ENCODE measurements at regions not wholly inside any gene's neighbourhood (a gene's known extent, or its start where the extent isn't known, plus 50 kb on each side); places are given as distances from the start of the nearest gene placed in this dataset.

DNA sequence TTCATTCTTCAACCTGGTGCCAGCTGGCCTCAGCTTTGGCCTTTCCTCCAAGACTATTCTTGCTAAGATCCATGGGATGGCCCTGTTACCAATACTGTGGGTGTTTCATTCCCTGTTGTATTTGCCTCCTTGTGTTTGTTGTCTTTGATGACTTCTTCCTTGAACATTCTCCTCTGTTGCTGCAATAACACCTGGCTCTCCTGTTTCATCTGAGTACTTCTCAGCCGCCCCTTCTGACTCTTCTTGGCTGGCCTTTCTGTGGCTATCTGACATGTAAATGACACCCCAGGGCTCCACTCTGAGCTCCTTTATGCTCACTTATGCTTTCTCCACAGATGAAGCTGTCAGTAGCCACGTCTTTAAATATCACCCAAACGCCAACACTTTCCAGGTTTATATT lies 302.7 kb upstream of the CHRNA7 start (continued):
- TF ChIP-seq SUZ12 (IDR thresholded peaks at IDR 0.05; ENCODE audit: unreplicated experiment), result no peak
- no peak for TF ChIP-seq NBN (IDR thresholded peaks at IDR 0.05)

DNA sequence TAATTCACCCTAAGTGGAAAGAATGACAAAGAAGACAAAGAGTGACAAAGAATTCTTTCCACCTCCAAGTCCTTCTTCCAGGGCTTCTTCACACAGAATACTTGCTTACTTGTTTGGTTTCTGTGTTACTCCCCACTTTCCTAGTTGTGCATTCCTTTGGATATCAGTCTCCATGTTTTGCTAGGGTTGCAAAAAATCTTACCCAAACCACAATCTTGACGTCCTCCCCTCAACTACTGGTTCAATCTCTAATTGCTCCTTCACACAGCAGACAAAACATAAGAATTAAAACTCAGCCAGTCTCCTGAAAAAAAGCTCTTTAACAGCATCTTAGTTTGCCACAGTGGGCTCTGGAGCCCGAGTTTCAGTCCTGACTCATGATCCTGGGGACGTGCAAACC lies 297.6 kb upstream of the CHRNA7 start:
- H3K4me2 ChIP-seq (ENCODE audit: control insufficient read depth, insufficient read depth), result no peak overlapping the region
- in situ Hi-C loops (cut with MboI), result no loop called here
- ChIA-PET SMC1A (ENCODE audit: uncharacterized antibody, unreplicated experiment) (no interaction called here), CTCF (no interaction called here), RAD21 (ENCODE audit: unreplicated experiment) (no interaction called here), POLR2A (no interaction called here)
- H3K9me3 ChIP-seq (replicated peaks; ENCODE audit: control insufficient read depth, insufficient read depth, low read length), result no peaks in the 10 kb centered on the region
- intact Hi-C loops (cut with micrococcal nuclease; ENCODE audit: unreplicated experiment), result no loop called here
- H3K4me3 ChIP-seq, result no peak overlapping the region
- H3K9ac ChIP-seq (ENCODE audit: control insufficient read depth, insufficient read depth, low read length), result no peak overlapping the region
- no peak for ATAC-seq
- H4K20me1 ChIP-seq (ENCODE audit: control insufficient read depth, insufficient read depth), result no peaks in the 10 kb centered on the region
- H3K27ac ChIP-seq (ENCODE audit: control insufficient read depth, insufficient read depth), result no peak overlapping the region
- no TSS peak for BruUV-seq (replicated peaks)
- H3K79me2 ChIP-seq (ENCODE audit: control insufficient read depth, insufficient read depth, low read length), result no peaks in the 10 kb centered on the region
- H2AFZ ChIP-seq (ENCODE audit: control insufficient read depth, low read depth, low read length), result no peak overlapping the region
- no peak for TF ChIP-seq BHLHE40 (IDR thresholded peaks at IDR 0.05; ENCODE audit: borderline replicate concordance in 1 of 2, low read depth in 2 of 2, low read length in 1 of 2)
- no peak for TF ChIP-seq BCL11A (IDR thresholded peaks at IDR 0.05; ENCODE audit: low read depth, low read length)
- TF ChIP-seq ZNF24 (IDR thresholded peaks at IDR 0.05), result no peak
- TF ChIP-seq TARDBP (IDR thresholded peaks at IDR 0.05; ENCODE audit: borderline replicate concordance), result no peak
- no peak for TF ChIP-seq EP300 (IDR thresholded peaks at IDR 0.05; ENCODE audit: borderline replicate concordance in 1 of 2, control insufficient read depth in 1 of 2, low read depth in 2 of 2, low read length in 2 of 2)
- TF ChIP-seq TCF7 (IDR thresholded peaks at IDR 0.05; ENCODE audit: borderline replicate concordance), result no peak
- TF ChIP-seq NBN (IDR thresholded peaks at IDR 0.05), result no peak
- TF ChIP-seq STAT3 (IDR thresholded peaks at IDR 0.05; ENCODE audit: low read depth, low read length), result no peak
- no peak for TF ChIP-seq CBX5 (IDR thresholded peaks at IDR 0.05; ENCODE audit: low read depth)
- WGBS (ENCODE audit: insufficient coverage, insufficient replicate concordance, low lambda C conversion rate, missing lambda C conversion rate), result 2% methylated on average over 3 of the region's 3 CpGs
- no peak for FAIRE-seq
- H3K27me3 ChIP-seq (replicated peaks in 1 of 2; ENCODE audit: control insufficient read depth in 2 of 2, insufficient read depth in 2 of 2, low read length in 1 of 2), result no peaks in the 10 kb centered on the region; a peak in 1 of 4 replicates
- no peak for DNase-seq (ENCODE audit: low read depth, low spot score)
- H3K36me3 ChIP-seq (ENCODE audit: control insufficient read depth in 2 of 2, insufficient read depth in 2 of 2, low read length in 1 of 2), result no peaks in the 10 kb centered on the region
- H3K4me1 ChIP-seq (ENCODE audit: control insufficient read depth, insufficient read depth, low read length), result no peaks in the 10 kb centered on the region; the same call in 1 of the 2 replicates

All from GM12878 (cell line).